Upper lobe of left lung (tissue), 6 donors: ENCODE measurements at regions not wholly inside any gene's neighbourhood (a gene's known extent, or its start where the extent isn't known, plus 50 kb on each side); places are given as distances from the start of the nearest gene placed in this dataset.

Experiments
- ATAC-seq, 2 donors: fragments of 200-7000 bp; cut with Tn5 transposase; one replicate each; pipeline ENCODE4 v1.9.1; 2022; ENCODE audit warnings: mild to moderate bottlenecking in 2 of 2, moderate library complexity in 2 of 2; ENCODE audit not compliant: low FRiP score in 2 of 2
- DNase-seq, 2 donors: peaks; one replicate each; pipeline ENCODE4 v3.0.0-alpha.2; 2019 to 2020
- H3K27ac ChIP-seq, 4 donors: fragments of 200-600 bp; sonication (generic); one replicate each; pipeline ENCODE4 v1.5.1; 2016 to 2019
- H3K27me3 ChIP-seq, 4 donors: fragments of 200-600 bp; sonication (generic); one replicate each; pipeline ENCODE4 v1.5.1; 2017 to 2019
- H3K36me3 ChIP-seq, 4 donors: fragments of 200-600 bp; sonication (generic); one replicate each; pipeline ENCODE4 v1.5.1; 2016 to 2019
- H3K4me1 ChIP-seq, 4 donors: fragments of 200-600 bp; sonication (generic); one replicate each; pipeline ENCODE4 v1.5.1; 2018 to 2019
- H3K4me3 ChIP-seq, 4 donors: fragments of 200-600 bp; sonication (generic); one replicate each; pipeline ENCODE4 v1.5.1; 2017 to 2019; ENCODE audit warnings: mild to moderate bottlenecking in 2 of 4, moderate library complexity in 1 of 4
- H3K9me3 ChIP-seq, 4 donors: fragments of 200-600 bp; sonication (generic); one replicate each; pipeline ENCODE4 v1.5.1; 2018 to 2019
- CTCF ChIP-seq, 6 experiments: fragments of 450-650 bp in 4 of 6; fragments of 200-600 bp in 2 of 6; sonication (generic) in 2 of 6; IDR thresholded peaks; one replicate each; pipeline ENCODE4 v1.5.1; 2016 to 2019; ENCODE audit warnings: antibody characterized with exemption in 6 of 6
- EP300 ChIP-seq, 4 donors: sonication (generic); formaldehyde crosslinking; IDR thresholded peaks; one replicate each; pipeline ENCODE4 v1.5.1; 2017; ENCODE audit warnings: antibody characterized with exemption in 4 of 4, control low read depth in 2 of 4
- POLR2A ChIP-seq, 4 donors: fragments of 450-650 bp; IDR thresholded peaks; one replicate each; pipeline ENCODE4 v1.5.1; 2016 to 2017; ENCODE audit warnings: antibody characterized with exemption in 4 of 4, mild to moderate bottlenecking in 2 of 4
- POLR2AphosphoS5 ChIP-seq, 2 donors: sonication (generic); formaldehyde crosslinking; IDR thresholded peaks; one replicate each; pipeline ENCODE4 v1.5.1; 2017; ENCODE audit warnings: antibody characterized with exemption in 2 of 2
- WGBS, 2 donors: methylation state at CpG; one replicate each; pipeline ENCODE4 v1.1.5; 2017 to 2018; 5-methylcytosine and 5-hydroxymethylcytosine counted together
- donor health status: DM: no; HTN: no; CAD: no; lungs with moderate emphysema.
- donor health status: DM: no; HTN: yes; CAD: no; lungs with severe emphysema.

GRCh38 chr6:138575257-138575656 lies 76.0 kb upstream of the NHSL1 start:
- no peaks in the 10 kb centered on the region for H3K9me3 ChIP-seq
- H3K27ac ChIP-seq = no peak overlapping the region
- no peak overlapping the region for H3K4me3 ChIP-seq
- ATAC-seq = no peak
- no peaks in the 10 kb centered on the region for H3K27me3 ChIP-seq
- TF ChIP-seq POLR2AphosphoS5 (IDR thresholded peaks at IDR 0.05) (no peak), CTCF (IDR thresholded peaks at IDR 0.05) (no peak), EP300 (IDR thresholded peaks at IDR 0.05) (no peak), POLR2A (IDR thresholded peaks at IDR 0.05) (no peak)
- 82 to 90% methylated on average over 4 of the region's 4 CpGs for WGBS, 2 donors
- no peak for DNase-seq
- peaks cover 0 to 25% (median 5%) of the 10 kb centered on the region in 4 donors for H3K4me1 ChIP-seq
- no peaks in the 10 kb centered on the region for H3K36me3 ChIP-seq

GRCh38 chr6:138576313-138576712 lies 77.0 kb upstream of the NHSL1 start:
- DNase-seq (no peak), ATAC-seq (no peak)
- Histone ChIP-seq H3K27ac (no peak overlapping the region), H3K4me1 (peaks cover 0 to 18% (median 2%) of the 10 kb centered on the region in 4 donors), H3K4me3 (no peak overlapping the region), H3K9me3 (no peaks in the 10 kb centered on the region), H3K27me3 (no peaks in the 10 kb centered on the region), H3K36me3 (no peaks in the 10 kb centered on the region)
- TF ChIP-seq POLR2A (IDR thresholded peaks at IDR 0.05) = no peak
- no peak for TF ChIP-seq EP300 (IDR thresholded peaks at IDR 0.05)
- no peak for TF ChIP-seq POLR2AphosphoS5 (IDR thresholded peaks at IDR 0.05)
- TF ChIP-seq CTCF (IDR thresholded peaks at IDR 0.05) = no peak
- WGBS, 2 donors = 67 to 78% methylated on average over 5 to 6 of the region's 6 CpGs

GRCh38 chr6:138577151-138577915 lies 78.0 kb upstream of the NHSL1 start:
- DNase-seq (peak in 1 of 2 donors; percentile 66), ATAC-seq (peak; percentile 44 to 74)
- no peaks in the 10 kb centered on the region for H3K27me3 ChIP-seq
- TF ChIP-seq POLR2AphosphoS5 (IDR thresholded peaks at IDR 0.05) (no peak), CTCF (IDR thresholded peaks at IDR 0.05) (no peak), EP300 (IDR thresholded peaks at IDR 0.05) (no peak), POLR2A (IDR thresholded peaks at IDR 0.05) (no peak)
- 67 to 75% methylated on average over 9 of the region's 9 CpGs for WGBS, 2 donors
- no peak overlapping the region for H3K4me3 ChIP-seq
- H3K9me3 ChIP-seq = no peaks in the 10 kb centered on the region
- peaks cover 0 to 8% (median 0%) of the 10 kb centered on the region in 4 donors for H3K4me1 ChIP-seq
- no peak overlapping the region for H3K27ac ChIP-seq
- H3K36me3 ChIP-seq = no peaks in the 10 kb centered on the region

GRCh38 chr6:138580040-138580439 lies 80.7 kb upstream of the NHSL1 start:
- no peak overlapping the region for H3K4me3 ChIP-seq
- H3K36me3 ChIP-seq = no peaks in the 10 kb centered on the region
- H3K27me3 ChIP-seq = no peaks in the 10 kb centered on the region
- H3K9me3 ChIP-seq = no peaks in the 10 kb centered on the region
- WGBS, 2 donors = 91 to 94% methylated on average over 4 of the region's 4 CpGs
- no peak for TF ChIP-seq POLR2A (IDR thresholded peaks at IDR 0.05)
- no peak for TF ChIP-seq CTCF (IDR thresholded peaks at IDR 0.05)
- no peak for TF ChIP-seq POLR2AphosphoS5 (IDR thresholded peaks at IDR 0.05)
- no peak overlapping the region for H3K27ac ChIP-seq
- no peak for ATAC-seq
- no peaks in the 10 kb centered on the region for H3K4me1 ChIP-seq
- DNase-seq = no peak

- 85 to 91% methylated on average over 6 of the region's 6 CpGs for WGBS, 2 donors
- no peak for DNase-seq
- Histone ChIP-seq H3K4me1 (no peaks in the 10 kb centered on the region), H3K27me3 (no peaks in the 10 kb centered on the region), H3K27ac (no peak overlapping the region), H3K9me3 (no peaks in the 10 kb centered on the region), H3K36me3 (no peaks in the 10 kb centered on the region), H3K4me3 (no peak overlapping the region)
- ATAC-seq = peak in 1 of 2 donors; percentile 79
- TF ChIP-seq POLR2AphosphoS5 (IDR thresholded peaks at IDR 0.05) = no peak
- TF ChIP-seq POLR2A (IDR thresholded peaks at IDR 0.05) = no peak
These were observed 81.5 kb upstream of the NHSL1 start for GRCh38 chr6:138580801-138581200.
